GM23338 (cell line): ENCODE measurements at regions not wholly inside any gene's neighbourhood (a gene's known extent, or its start where the extent isn't known, plus 50 kb on each side); places are given as distances from the start of the nearest gene placed in this dataset.

Source experiments
- ATAC-seq: fragments of 200-7000 bp; cut with Tn5 transposase; 3 replicates; pipeline ENCODE4 v1.9.1; 2020
- DNase-seq: peaks from one replicate; pipeline ENCODE4 v3.0.0-alpha.2; 2015; ENCODE audit warnings: low spot score
- H2AFZ ChIP-seq: fragments of 200-600 bp; sonication (generic); 2 replicates; pipeline ENCODE4 v1.8.0; 2016; ENCODE audit warnings: antibody characterized with exemption, mild to moderate bottlenecking, moderate library complexity
- H3F3A ChIP-seq: fragments of 200-600 bp; sonication (generic); replicated peaks from 2 replicates; pipeline ENCODE4 v1.8.0; 2017; ENCODE audit warnings: antibody characterized with exemption, mixed run types, low read depth
- H3K27ac ChIP-seq: fragments of 200-600 bp; sonication (generic); 2 replicates; pipeline ENCODE4 v1.6.1; 2016; ENCODE audit warnings: low read depth
- H3K27me3 ChIP-seq: fragments of 200-600 bp; sonication (generic); 2 replicates; pipeline ENCODE4 v1.8.0; 2016; ENCODE audit warnings: mild to moderate bottlenecking, mixed run types, moderate library complexity; ENCODE audit not compliant: insufficient read depth
- H3K36me3 ChIP-seq: fragments of 200-600 bp; sonication (generic); 2 replicates; pipeline ENCODE4 v1.8.0; 2016; ENCODE audit warnings: mild to moderate bottlenecking; ENCODE audit not compliant: insufficient read depth
- H3K4me1 ChIP-seq: fragments of 200-600 bp; sonication (generic); 2 replicates; pipeline ENCODE4 v1.8.0; 2016; ENCODE audit warnings: mild to moderate bottlenecking, moderate library complexity; ENCODE audit not compliant: insufficient read depth
- H3K4me2 ChIP-seq: fragments of 200-600 bp; sonication (generic); 2 replicates; pipeline ENCODE4 v1.7.1; 2017; ENCODE audit warnings: mixed run types
- H3K4me3 ChIP-seq: fragments of 200-600 bp; sonication (generic); 2 replicates; pipeline ENCODE4 v1.6.1; 2016; ENCODE audit warnings: mixed run types
- H3K79me2 ChIP-seq: fragments of 200-600 bp; sonication (generic); replicated peaks from 2 replicates; pipeline ENCODE4 v1.8.0; 2017; ENCODE audit warnings: mild to moderate bottlenecking; ENCODE audit not compliant: insufficient read depth
- H3K9me2 ChIP-seq: fragments of 200-600 bp; sonication (generic); 2 replicates; pipeline ENCODE4 v1.8.0; 2017; ENCODE audit not compliant: insufficient read depth
- H4K20me1 ChIP-seq: fragments of 200-600 bp; sonication (generic); replicated peaks from 2 replicates; pipeline ENCODE4 v1.8.0; 2017; ENCODE audit warnings: mild to moderate bottlenecking; ENCODE audit not compliant: insufficient read depth
- H3K27ac Mint-ChIP-seq: 2 replicates; pipeline ENCODE4 v1.8.0; 2020; ENCODE audit warnings: inconsistent platforms, mild to moderate bottlenecking, moderate library complexity, mixed read lengths
- H3K27me3 Mint-ChIP-seq: 3 replicates; pipeline ENCODE4 v1.8.0; 2022; ENCODE audit warnings: low read depth, mild to moderate bottlenecking, moderate library complexity, mixed read lengths, inconsistent platforms; ENCODE audit not compliant: insufficient read depth, poor library complexity
- H3K36me3 Mint-ChIP-seq: 3 replicates; pipeline ENCODE4 v1.8.0; 2021; ENCODE audit warnings: low read depth, mild to moderate bottlenecking, inconsistent platforms, moderate library complexity, mixed read lengths
- H3K4me1 Mint-ChIP-seq: 3 replicates; pipeline ENCODE4 v1.8.0; 2020; ENCODE audit warnings: mild to moderate bottlenecking, inconsistent platforms, mixed read lengths
- H3K4me3 Mint-ChIP-seq: 3 replicates; pipeline ENCODE4 v1.8.0; 2021; ENCODE audit warnings: moderate library complexity, mild to moderate bottlenecking, inconsistent platforms, mixed read lengths
- H3K9me3 Mint-ChIP-seq: 3 replicates; pipeline ENCODE4 v1.8.0; 2020; ENCODE audit warnings: moderate library complexity, mild to moderate bottlenecking, inconsistent platforms, mixed read lengths
- CREB1 ChIP-seq: fragments of 250-450 bp; sonication (Bioruptor Pico); IDR thresholded peaks from 2 replicates; pipeline ENCODE4 v1.5.0; 2020; ENCODE audit warnings: low read depth, mild to moderate bottlenecking, moderate library complexity
- CTCF ChIP-seq, 2 experiments: fragments of 200-600 bp in 1 of 2; sonication (generic) in 1 of 2; conservative IDR thresholded peaks; 2 replicates each; pipeline versions ENCODE4 v1.5.1 to v1.6.1; 2016 to 2017; ENCODE audit warnings: antibody characterized with exemption in 2 of 2, low read depth in 2 of 2, mild to moderate bottlenecking in 2 of 2, moderate library complexity in 1 of 2
- ETS1 ChIP-seq: IDR thresholded peaks from 2 replicates; pipeline ENCODE4 v1.6.1; 2016; ENCODE audit warnings: antibody characterized with exemption
- EZH2phosphoT487 ChIP-seq: fragments of 200-600 bp; sonication (generic); IDR thresholded peaks from one replicate; pipeline ENCODE4 v1.8.1; 2018; ENCODE audit warnings: antibody characterized with exemption; ENCODE audit not compliant: unreplicated experiment
- JUNB ChIP-seq: IDR thresholded peaks from one replicate; pipeline ENCODE4 v1.6.1; 2016; ENCODE audit warnings: antibody characterized with exemption; ENCODE audit not compliant: unreplicated experiment
- NANOG ChIP-seq: IDR thresholded peaks from 2 replicates; pipeline ENCODE4 v1.6.1; 2016; ENCODE audit warnings: antibody characterized with exemption, borderline replicate concordance
- POLR2AphosphoS5 ChIP-seq: IDR thresholded peaks from 2 replicates; pipeline ENCODE4 v1.6.1; 2016; ENCODE audit warnings: antibody characterized with exemption, low read depth
- REST ChIP-seq: IDR thresholded peaks from one replicate; pipeline ENCODE4 v1.6.1; 2018; ENCODE audit warnings: antibody characterized with exemption; ENCODE audit not compliant: unreplicated experiment
- ZNF114 ChIP-seq: fragments of 250-450 bp; sonication (Bioruptor Pico); IDR thresholded peaks from 2 replicates; pipeline ENCODE4 v1.5.0; 2020; ENCODE audit warnings: mild to moderate bottlenecking, moderate library complexity
- ZNF331 ChIP-seq: fragments of 250-450 bp; sonication (Bioruptor Pico); IDR thresholded peaks from 2 replicates; pipeline ENCODE4 v1.5.0; 2020; ENCODE audit warnings: low read depth, mild to moderate bottlenecking, moderate library complexity

GRCh38 chr15:93478947-93479346, 389.9 kb upstream of the RGMA start:
- Histone ChIP-seq H3K27me3 (no peaks in the 10 kb centered on the region; the same call in 1 of the 2 replicates), H3F3A (no peaks in the 10 kb centered on the region; the same call in 1 of the 2 replicates), H2AFZ (0 out of 2 replicates have a peak overlapping the region, but pooled peaks have one; percentile 15), H3K4me1 (peaks cover 30% of the 10 kb centered on the region), H3K4me2 (peak overlapping the region; percentile 2; the same call in 1 of the 2 replicates), H3K27ac (no peak overlapping the region), H3K9me2 (0 out of 2 replicates have a peak, but pooled peaks cover 4% of the 10 kb centered on the region), H3K36me3 (no peaks in the 10 kb centered on the region), H3K4me3 (no peak overlapping the region), H4K20me1 (no peaks in the 10 kb centered on the region), H3K79me2 (no peaks in the 10 kb centered on the region)
- DNase-seq (peak; percentile 29), ATAC-seq (no peak)
- Mint-ChIP-seq H3K9me3 (peaks cover 13% of the 10 kb centered on the region; the same call in 2 of the 3 replicates), H3K4me3 (no peak overlapping the region), H3K36me3 (peaks cover 20% of the 10 kb centered on the region; the same call in 2 of the 3 replicates), H3K4me1 (peaks cover 37% of the 10 kb centered on the region), H3K27ac (no peak overlapping the region), H3K27me3 (peaks cover 3% of the 10 kb centered on the region)
- TF ChIP-seq ZNF331 (CRISPR knock-in tag) (no peak), CREB1 (CRISPR knock-in tag) (no peak), ZNF114 (CRISPR knock-in tag) (no peak), NANOG (no peak), REST (no peak), POLR2AphosphoS5 (no peak), CTCF (conservative IDR thresholded peaks at IDR 0.05; ENCODE audit: low read depth in 2 of 2) (no peak)

- Histone ChIP-seq H4K20me1 (no peaks in the 10 kb centered on the region), H3K79me2 (no peaks in the 10 kb centered on the region), H3K36me3 (no peaks in the 10 kb centered on the region), H3F3A (no peaks in the 10 kb centered on the region; the same call in 1 of the 2 replicates), H3K4me2 (peak overlapping the region; percentile 2), H3K4me1 (peaks cover 30% of the 10 kb centered on the region), H3K9me2 (0 out of 2 replicates have a peak, but pooled peaks cover 4% of the 10 kb centered on the region), H3K4me3 (no peak overlapping the region), H2AFZ (no peak overlapping the region), H3K27me3 (no peaks in the 10 kb centered on the region; the same call in 1 of the 2 replicates), H3K27ac (peak overlapping the region; percentile 60; the same call in 1 of the 2 replicates)
- Mint-ChIP-seq H3K27me3 (peaks cover 3% of the 10 kb centered on the region), H3K27ac (no peak overlapping the region), H3K4me1 (peaks cover 37% of the 10 kb centered on the region), H3K36me3 (peaks cover 19% of the 10 kb centered on the region; the same call in 2 of the 3 replicates), H3K9me3 (peaks cover 13% of the 10 kb centered on the region; the same call in 2 of the 3 replicates), H3K4me3 (no peak overlapping the region; the same call in 2 of the 3 replicates)
- ATAC-seq (peak; percentile 19), DNase-seq (peak; percentile 13)
- TF ChIP-seq JUNB (no peak), ZNF331 (CRISPR knock-in tag) (no peak), REST (no peak), CTCF (conservative IDR thresholded peaks at IDR 0.05; ENCODE audit: low read depth in 2 of 2) (peak; percentile 17 to 30; a peak in 2 of 4 replicates), NANOG (no peak), EZH2phosphoT487 (no peak), ETS1 (no peak), ZNF114 (CRISPR knock-in tag) (0 out of 2 replicates have a peak, but pooled peaks have one; percentile 28)
These were observed 388.7 kb upstream of the RGMA start for GRCh38 chr15:93477721-93478120.
